Upper lobe of right lung (tissue), 1 donor: ENCODE measurements at regions not wholly inside any gene's neighbourhood (a gene's known extent, or its start where the extent isn't known, plus 50 kb on each side); places are given as distances from the start of the nearest gene placed in this dataset.
"Not testable (repeated sequence)": the region's sequence is repeated elsewhere in the genome, so short reads cannot be mapped to it uniquely, and the experiment has no call there.

Source experiments
- ATAC-seq: fragments of 200-7000 bp; cut with Tn5 transposase; one replicate; pipeline ENCODE4 v1.9.1; 2020; ENCODE audit warnings: mild to moderate bottlenecking, moderate library complexity
- DNase-seq: peaks from one replicate; pipeline ENCODE4 v3.0.0-alpha.2; 2020
- H3K27ac ChIP-seq: fragments of 200-600 bp; one replicate; pipeline ENCODE4 v1.8.0; 2022
- H3K27me3 ChIP-seq: fragments of 200-600 bp; one replicate; pipeline ENCODE4 v1.8.0; 2022; ENCODE audit warnings: mild to moderate bottlenecking
- H3K36me3 ChIP-seq: fragments of 200-600 bp; one replicate; pipeline ENCODE4 v1.8.0; 2022
- H3K4me1 ChIP-seq: fragments of 200-600 bp; one replicate; pipeline ENCODE4 v1.8.0; 2022
- H3K4me3 ChIP-seq: fragments of 200-600 bp; one replicate; pipeline ENCODE4 v1.8.0; 2022; ENCODE audit warnings: mild to moderate bottlenecking
- H3K9me3 ChIP-seq: fragments of 200-600 bp; one replicate; pipeline ENCODE4 v1.8.0; 2022
- intact Hi-C: fragments of 100-400 bp; cut with DNase I; formaldehyde crosslinking; loops from one replicate; pipeline ENCODE4 v1.11.0; 2022
- TF ChIP-seq, protein P1 (sequence below): fragments of 200-600 bp; IDR thresholded peaks from one replicate; pipeline ENCODE4 v1.8.0; 2022; ENCODE audit warnings: antibody characterized with exemption
- donor health status: DM: no; HTN: yes; CAD: no; lungs with severe emphysema.

DNA sequence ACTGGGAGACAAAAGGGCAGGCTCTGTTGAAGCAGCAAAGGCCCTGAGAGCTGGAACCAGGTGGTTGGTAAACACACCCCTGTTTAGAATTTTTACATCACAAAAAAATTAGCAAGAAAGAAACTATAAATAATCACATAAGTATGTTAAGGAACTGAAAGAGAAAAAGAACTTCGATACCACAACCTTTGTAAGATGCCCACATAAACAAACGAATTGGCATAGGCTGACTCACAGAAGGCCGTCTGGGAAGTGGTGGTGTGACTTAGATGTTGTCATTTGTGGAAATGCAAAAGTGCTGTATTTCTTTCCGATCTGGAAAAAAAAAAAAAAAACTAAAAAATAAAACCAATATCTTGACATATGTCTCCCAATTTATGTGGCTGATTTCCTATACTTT, 235.1 kb downstream of the USP46 start:
- no peaks in the 10 kb centered on the region for H3K36me3 ChIP-seq
- no peak overlapping the region for H3K4me3 ChIP-seq
- H3K4me1 ChIP-seq: no peaks in the 10 kb centered on the region
- H3K9me3 ChIP-seq: no peaks in the 10 kb centered on the region
- TF ChIP-seq, protein P1, sequence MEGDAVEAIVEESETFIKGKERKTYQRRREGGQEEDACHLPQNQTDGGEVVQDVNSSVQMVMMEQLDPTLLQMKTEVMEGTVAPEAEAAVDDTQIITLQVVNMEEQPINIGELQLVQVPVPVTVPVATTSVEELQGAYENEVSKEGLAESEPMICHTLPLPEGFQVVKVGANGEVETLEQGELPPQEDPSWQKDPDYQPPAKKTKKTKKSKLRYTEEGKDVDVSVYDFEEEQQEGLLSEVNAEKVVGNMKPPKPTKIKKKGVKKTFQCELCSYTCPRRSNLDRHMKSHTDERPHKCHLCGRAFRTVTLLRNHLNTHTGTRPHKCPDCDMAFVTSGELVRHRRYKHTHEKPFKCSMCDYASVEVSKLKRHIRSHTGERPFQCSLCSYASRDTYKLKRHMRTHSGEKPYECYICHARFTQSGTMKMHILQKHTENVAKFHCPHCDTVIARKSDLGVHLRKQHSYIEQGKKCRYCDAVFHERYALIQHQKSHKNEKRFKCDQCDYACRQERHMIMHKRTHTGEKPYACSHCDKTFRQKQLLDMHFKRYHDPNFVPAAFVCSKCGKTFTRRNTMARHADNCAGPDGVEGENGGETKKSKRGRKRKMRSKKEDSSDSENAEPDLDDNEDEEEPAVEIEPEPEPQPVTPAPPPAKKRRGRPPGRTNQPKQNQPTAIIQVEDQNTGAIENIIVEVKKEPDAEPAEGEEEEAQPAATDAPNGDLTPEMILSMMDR: no peak
- DNase-seq (no peak), ATAC-seq (no peak)
- no peak overlapping the region for H3K27ac ChIP-seq
- H3K27me3 ChIP-seq: no peaks in the 10 kb centered on the region
- intact Hi-C loops: no loop called here

DNA sequence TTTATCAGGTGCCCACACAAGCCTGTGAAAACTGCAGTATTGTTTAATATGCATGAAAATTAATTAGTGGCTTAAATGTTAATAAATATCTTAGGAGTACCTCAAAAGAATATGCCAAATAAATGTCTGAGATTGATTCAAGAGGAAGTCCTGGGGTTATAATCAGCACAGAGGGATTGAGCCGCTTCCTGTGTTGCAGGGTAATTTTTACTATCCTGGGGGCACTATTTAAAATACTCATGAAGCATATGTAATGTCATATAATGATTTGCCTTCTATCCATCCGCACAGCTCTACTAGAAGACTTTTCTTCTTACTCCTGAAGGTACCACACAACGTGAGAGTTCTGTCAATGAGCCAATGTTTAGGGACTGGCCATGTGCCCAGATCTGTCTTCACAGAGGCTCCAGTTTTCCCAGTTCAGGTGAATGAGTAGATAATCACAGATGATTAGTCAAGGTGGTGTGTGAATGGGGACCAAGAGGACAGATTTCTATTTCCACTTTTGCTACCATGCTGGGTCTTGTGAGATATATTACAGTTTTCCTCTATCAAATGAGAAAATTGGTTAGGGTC, 233.3 kb downstream of the USP46 start:
- no peak overlapping the region for H3K4me3 ChIP-seq
- no peaks in the 10 kb centered on the region for H3K27me3 ChIP-seq
- TF ChIP-seq, protein P1: no peak
- H3K9me3 ChIP-seq: no peaks in the 10 kb centered on the region
- H3K36me3 ChIP-seq: no peaks in the 10 kb centered on the region
- no peak for DNase-seq
- no peak for ATAC-seq
- H3K4me1 ChIP-seq: no peaks in the 10 kb centered on the region
- no peak overlapping the region for H3K27ac ChIP-seq
- intact Hi-C loops: no loop called here

DNA sequence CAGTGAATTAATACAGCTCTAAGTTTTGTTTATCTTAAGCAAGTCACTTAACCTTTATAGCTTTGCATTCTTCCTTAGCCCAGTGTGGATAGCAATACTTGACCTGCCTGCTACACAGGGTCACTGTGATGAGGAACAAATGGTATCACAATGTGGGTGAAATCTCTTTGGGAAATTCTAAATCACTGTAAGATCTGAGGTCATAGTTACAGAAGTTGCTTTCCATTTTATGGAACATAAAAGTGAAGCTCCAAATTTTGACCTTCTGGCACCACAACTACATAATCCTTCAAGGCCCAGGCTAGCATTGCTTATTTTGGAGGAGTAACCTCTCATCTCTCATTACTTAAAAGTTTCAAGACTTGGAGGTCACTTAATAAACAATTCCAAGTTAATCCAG, 227.7 kb downstream of the USP46 start:
- no peak for DNase-seq
- no peaks in the 10 kb centered on the region for H3K27me3 ChIP-seq
- no peaks in the 10 kb centered on the region for H3K4me1 ChIP-seq
- H3K9me3 ChIP-seq: no peaks in the 10 kb centered on the region
- H3K27ac ChIP-seq: no peak overlapping the region
- TF ChIP-seq, protein P1: no peak
- intact Hi-C loops: no loop called here
- no peak for ATAC-seq
- H3K36me3 ChIP-seq: no peaks in the 10 kb centered on the region
- no peak overlapping the region for H3K4me3 ChIP-seq

DNA sequence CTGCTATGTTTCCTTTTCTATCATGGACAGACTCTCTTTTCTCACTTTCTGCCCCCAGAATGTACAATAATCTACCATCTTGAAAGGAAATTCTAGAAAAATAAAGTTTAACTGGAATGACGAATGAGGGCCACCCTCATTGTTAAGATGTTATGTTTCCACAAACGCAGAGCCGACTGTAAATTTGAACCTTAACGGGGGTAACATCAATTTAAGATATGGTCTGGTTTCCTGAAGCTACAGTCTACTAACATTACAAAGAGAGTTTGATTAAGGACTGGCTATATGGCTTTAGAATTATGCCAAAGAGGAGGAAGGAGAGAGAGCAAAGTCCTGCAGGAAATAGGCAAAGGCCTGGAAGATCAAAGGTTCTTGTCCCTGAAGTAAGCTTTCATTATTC, 227.2 kb downstream of the USP46 start:
- no peak overlapping the region for H3K27ac ChIP-seq
- no peaks in the 10 kb centered on the region for H3K9me3 ChIP-seq
- H3K27me3 ChIP-seq: no peaks in the 10 kb centered on the region
- no peaks in the 10 kb centered on the region for H3K4me1 ChIP-seq
- ATAC-seq: no peak
- TF ChIP-seq, protein P1: no peak
- DNase-seq: no peak
- intact Hi-C loops: no loop called here
- H3K36me3 ChIP-seq: no peaks in the 10 kb centered on the region
- no peak overlapping the region for H3K4me3 ChIP-seq

DNA sequence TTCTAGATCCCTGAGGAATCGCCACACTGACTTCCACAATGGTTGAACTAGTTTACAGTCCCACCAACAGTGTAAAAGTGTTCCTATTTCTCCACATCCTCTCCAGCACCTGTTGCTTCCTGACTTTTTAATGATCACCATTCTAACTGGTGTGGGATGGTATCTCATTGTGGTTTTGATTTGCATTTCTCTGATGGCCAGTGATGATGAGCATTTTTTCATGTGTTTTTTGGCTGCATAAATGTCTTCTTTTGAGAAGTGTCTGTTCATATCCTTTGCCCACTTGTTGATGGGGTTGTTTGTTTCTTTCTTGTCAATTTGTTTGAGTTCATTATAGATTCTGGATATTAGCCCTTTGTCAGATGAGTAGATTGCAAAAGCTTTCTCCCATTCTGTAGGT, 216.6 kb downstream of the USP46 start:
- H3K27me3 ChIP-seq, H3K9me3 ChIP-seq, DNase-seq, H3K4me3 ChIP-seq, H3K36me3 ChIP-seq, H3K27ac ChIP-seq, intact Hi-C loops, ATAC-seq, H3K4me1 ChIP-seq: not testable (repeated sequence)

DNA sequence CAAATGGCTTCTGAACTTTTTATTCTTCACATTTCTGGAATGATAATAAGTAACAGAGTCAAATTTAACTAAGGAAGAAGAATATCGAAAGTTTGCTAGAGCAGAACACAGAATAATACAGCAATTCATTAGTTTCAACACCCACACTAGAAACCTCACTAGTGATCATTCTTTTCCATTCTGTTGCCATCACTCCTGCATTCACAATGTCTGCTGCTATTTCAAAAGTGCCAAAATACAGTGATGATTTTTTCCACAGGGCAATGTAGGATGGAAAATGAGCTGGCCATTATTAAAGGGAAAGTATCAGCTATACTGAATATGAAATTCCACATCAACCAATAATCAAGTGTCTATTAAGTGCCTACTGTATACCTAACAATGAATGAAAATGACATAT, 186.7 kb downstream of the USP46 start:
- no peak for ATAC-seq
- H3K27ac ChIP-seq: no peak overlapping the region
- no peaks in the 10 kb centered on the region for H3K27me3 ChIP-seq
- no peaks in the 10 kb centered on the region for H3K36me3 ChIP-seq
- intact Hi-C loops: no loop called here
- no peak overlapping the region for H3K4me3 ChIP-seq
- no peak for DNase-seq
- H3K9me3 ChIP-seq: no peaks in the 10 kb centered on the region
- TF ChIP-seq, protein P1: no peak
- H3K4me1 ChIP-seq: no peaks in the 10 kb centered on the region
